SK-N-SH (cell line): ENCODE measurements at regions not wholly inside any gene's neighbourhood (a gene's known extent, or its start where the extent isn't known, plus 50 kb on each side); places are given as distances from the start of the nearest gene placed in this dataset.

Experiments used
- CTCF ChIP-seq: fragments of 200-600 bp; sonication (generic); IDR thresholded peaks from 2 replicates; pipeline ENCODE4 v1.6.1; 2017; ENCODE audit warnings: antibody characterized with exemption, mild to moderate bottlenecking, moderate library complexity
- EP300 ChIP-seq, 2 experiments: IDR thresholded peaks; 2 replicates each; pipeline versions ENCODE4 v1.4.0 to v1.6.1; 2012; ENCODE audit warnings: borderline replicate concordance in 1 of 2, low read depth in 1 of 2, low read length in 1 of 2
- JUND ChIP-seq: IDR thresholded peaks from 2 replicates; pipeline ENCODE4 v1.4.0; 2012
- MAX ChIP-seq: IDR thresholded peaks from 2 replicates; pipeline ENCODE4 v1.4.0; 2012; ENCODE audit warnings: low read depth
- NRF1 ChIP-seq: IDR thresholded peaks from 2 replicates; pipeline ENCODE4 v1.6.1; 2012; ENCODE audit warnings: low read depth, mild to moderate bottlenecking, low read length
- RCOR1 ChIP-seq: fragments of 150-350 bp; IDR thresholded peaks from 2 replicates; pipeline ENCODE4 v1.6.1; 2017; ENCODE audit warnings: antibody characterized with exemption, low read length
- REST ChIP-seq: IDR thresholded peaks from 2 replicates; pipeline ENCODE4 v1.6.1; 2012; ENCODE audit warnings: mild to moderate bottlenecking, low read depth, low read length, moderate library complexity
- TCF12 ChIP-seq: IDR thresholded peaks from 2 replicates; pipeline ENCODE4 v1.4.0; 2012
- TEAD4 ChIP-seq: IDR thresholded peaks from 2 replicates; pipeline ENCODE4 v1.4.0; 2012; ENCODE audit warnings: mild to moderate bottlenecking, borderline replicate concordance; ENCODE audit not compliant: insufficient read depth

DNA sequence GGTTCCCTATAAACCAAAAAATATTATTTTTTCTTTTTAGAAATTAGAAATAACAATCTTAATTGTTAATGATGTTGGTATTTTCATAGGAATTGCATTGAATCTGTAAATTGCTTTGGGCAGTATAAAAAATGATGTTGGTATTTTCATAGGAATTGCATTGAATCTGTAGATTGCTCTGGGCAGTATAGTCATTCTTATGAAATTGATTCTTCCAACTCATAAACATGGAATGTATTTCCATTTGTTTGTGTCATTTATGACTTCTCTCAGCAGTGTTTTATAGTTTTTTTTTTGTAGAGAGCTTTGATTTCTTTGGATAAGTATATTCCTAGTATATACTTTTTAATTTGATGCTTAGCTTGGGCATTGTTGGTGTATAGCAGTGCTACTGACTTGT is 82.0 kb upstream of the NT5C1B start:
- no peak for TF ChIP-seq CTCF
- no peak for TF ChIP-seq NRF1
- TF ChIP-seq MAX: no peak
- TF ChIP-seq RCOR1: no peak
- TF ChIP-seq JUND: no peak
- no peak for TF ChIP-seq EP300 (IDR thresholded peaks at IDR 0.05; ENCODE audit: borderline replicate concordance in 1 of 2, low read depth in 1 of 2, low read length in 1 of 2)
- no peak for TF ChIP-seq TCF12
- TF ChIP-seq REST: no peak
- no peak for TF ChIP-seq TEAD4
